CD14-positive monocyte (primary cell): ENCODE measurements at regions not wholly inside any gene's neighbourhood (a gene's known extent, or its start where the extent isn't known, plus 50 kb on each side); places are given as distances from the start of the nearest gene placed in this dataset.

Experiments used
- DNase-seq, 3 donors: peaks; one replicate each; pipeline ENCODE4 v3.0.0-alpha.2; 2011 to 2022
- H2AFZ ChIP-seq: 2 replicates; pipeline ENCODE4 v1.6.0; 2012; ENCODE audit warnings: mild to moderate bottlenecking, low read depth, low read length, inconsistent platforms; ENCODE audit not compliant: insufficient read depth, poor library complexity, severe bottlenecking
- H3K27ac ChIP-seq, 2 donors: 1 replicate in 1 of 2; 2 replicates in 1 of 2; pipeline ENCODE4 v1.5.1; 2012 to 2013; ENCODE audit warnings: low read length in 2 of 2, control low read depth in 1 of 2, inconsistent platforms in 1 of 2, low read depth in 1 of 2, mild to moderate bottlenecking in 1 of 2
- H3K27me3 ChIP-seq, 2 donors: one replicate each; pipeline versions ENCODE4 v1.6.0 to v1.6.1; 2011 to 2013; ENCODE audit warnings: low read length in 2 of 2; ENCODE audit not compliant: control insufficient read depth in 2 of 2, insufficient read depth in 2 of 2
- H3K36me3 ChIP-seq, 2 donors: replicated peaks in 1 of 2; 1 replicate in 1 of 2; 2 replicates in 1 of 2; pipeline versions ENCODE4 v1.5.1 to v1.6.1; 2012 to 2013; ENCODE audit warnings: low read length in 2 of 2, control low read depth in 1 of 2, inconsistent platforms in 1 of 2, mild to moderate bottlenecking in 1 of 2; ENCODE audit not compliant: insufficient read depth in 2 of 2, control insufficient read depth in 1 of 2
- H3K4me1 ChIP-seq, 2 donors: 1 replicate in 1 of 2; 2 replicates in 1 of 2; pipeline versions ENCODE4 v1.5.1 to v1.6.1; 2012 to 2013; ENCODE audit warnings: low read length in 2 of 2, control low read depth in 1 of 2, inconsistent platforms in 1 of 2, mild to moderate bottlenecking in 1 of 2, moderate library complexity in 1 of 2; ENCODE audit not compliant: insufficient read depth in 2 of 2, control insufficient read depth in 1 of 2
- H3K4me2 ChIP-seq: replicated peaks from 2 replicates; pipeline ENCODE3; 2012; ENCODE audit warnings: low read length, moderate library complexity, mild to moderate bottlenecking; ENCODE audit not compliant: poor library complexity, severe bottlenecking; ENCODE audit errors: extremely low read depth
- H3K4me3 ChIP-seq, 3 experiments: fragments of 200-600 bp in 1 of 3; sonication (generic) in 1 of 3; replicated peaks in 1 of 3; 1 replicate in 2 of 3; 2 replicates in 1 of 3; pipeline ENCODE4 v1.5.1; 2011 to 2013; ENCODE audit warnings: low read length in 3 of 3, mild to moderate bottlenecking in 3 of 3, control low read depth in 2 of 3, low read depth in 2 of 3, inconsistent platforms in 1 of 3, moderate library complexity in 1 of 3
- H3K79me2 ChIP-seq: 2 replicates; pipeline ENCODE4 v1.6.0; 2012; ENCODE audit warnings: mild to moderate bottlenecking, control low read depth, inconsistent platforms, low read length, moderate library complexity; ENCODE audit not compliant: insufficient read depth
- H3K9ac ChIP-seq: 2 replicates; pipeline ENCODE4 v1.6.0; 2017; ENCODE audit warnings: low read length, mild to moderate bottlenecking; ENCODE audit not compliant: insufficient read depth, poor library complexity, severe bottlenecking
- H3K9me3 ChIP-seq, 2 donors: replicated peaks in 1 of 2; 1 replicate in 1 of 2; 2 replicates in 1 of 2; pipeline versions ENCODE4 v1.5.1 to v1.6.1; 2012 to 2013; ENCODE audit warnings: low read length in 2 of 2, control low read depth in 1 of 2; ENCODE audit not compliant: control insufficient read depth in 1 of 2, insufficient read depth in 1 of 2
- H4K20me1 ChIP-seq: 2 replicates; pipeline ENCODE4 v1.6.0; 2012; ENCODE audit warnings: mild to moderate bottlenecking, low read length, control low read depth, moderate library complexity; ENCODE audit not compliant: insufficient read depth
- H3K27ac Mint-ChIP-seq, 7 donors: one replicate each; pipeline ENCODE4 v1.8.0; 2020; ENCODE audit warnings: mild to moderate bottlenecking in 7 of 7, mixed read lengths in 7 of 7, moderate library complexity in 6 of 7, inconsistent platforms in 2 of 7
- H3K27me3 Mint-ChIP-seq, 3 donors: one replicate each; pipeline ENCODE4 v1.8.0; 2021 to 2022; ENCODE audit warnings: low read depth in 3 of 3, mild to moderate bottlenecking in 3 of 3, mixed read lengths in 3 of 3, moderate library complexity in 3 of 3, inconsistent platforms in 1 of 3
- H3K36me3 Mint-ChIP-seq, 2 donors: one replicate each; pipeline ENCODE4 v1.8.0; 2020; ENCODE audit warnings: mixed read lengths in 2 of 2, inconsistent platforms in 1 of 2, mild to moderate bottlenecking in 1 of 2
- H3K4me1 Mint-ChIP-seq: one replicate; pipeline ENCODE4 v1.8.0; 2020; ENCODE audit warnings: mild to moderate bottlenecking, mixed read lengths
- H3K4me3 Mint-ChIP-seq, 2 donors: one replicate each; pipeline ENCODE4 v1.8.0; 2020; ENCODE audit warnings: mild to moderate bottlenecking in 2 of 2, mixed read lengths in 2 of 2, moderate library complexity in 1 of 2
- H3K9me3 Mint-ChIP-seq, 7 donors: one replicate each; pipeline ENCODE4 v1.8.0; 2020 to 2022; ENCODE audit warnings: mixed read lengths in 7 of 7, mild to moderate bottlenecking in 6 of 7, moderate library complexity in 6 of 7, inconsistent platforms in 2 of 7
- WGBS: methylation state at CpG from one replicate; pipeline ENCODE4 v1.1.5; 2013; ENCODE audit warnings: missing lambda C conversion rate; ENCODE audit not compliant: insufficient coverage; 5-methylcytosine and 5-hydroxymethylcytosine counted together
- intact Hi-C, 2 donors: fragments of 100-400 bp; cut with micrococcal nuclease; formaldehyde crosslinking; loops; one replicate each; pipeline versions ENCODE4 v1.15.0 to v1.15.1; 2023
- TF ChIP-seq, protein P1 (sequence below): fragments of 200-600 bp; IDR thresholded peaks from one replicate; pipeline ENCODE4 v1.8.0; 2022; ENCODE audit warnings: antibody characterized with exemption, mild to moderate bottlenecking

DNA sequence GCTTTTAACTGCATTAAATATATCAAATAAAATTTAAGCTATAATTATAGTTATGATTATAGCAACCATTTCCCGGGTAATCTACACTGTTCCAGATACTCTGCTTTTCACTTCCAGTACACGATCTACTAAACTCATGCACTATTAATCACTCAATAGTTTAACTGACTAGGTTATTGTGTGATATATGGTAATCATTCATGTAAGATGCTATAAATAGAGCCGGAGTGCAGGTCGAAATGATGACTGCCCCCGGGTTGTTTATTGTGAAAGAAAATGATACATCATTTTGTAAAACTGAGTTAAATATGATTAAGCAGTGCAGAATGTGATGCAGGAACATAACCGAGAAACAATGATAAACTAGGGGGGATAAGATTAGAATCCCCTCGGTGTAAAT, 434.6 kb upstream of the DSEL start:
- WGBS: 95% methylated on average over 5 of the region's 7 CpGs
- intact Hi-C loops: no loop called here
- no peak for DNase-seq
- Histone ChIP-seq H3K27me3 (no peaks in the 10 kb centered on the region), H3K9me3 (no peaks in the 10 kb centered on the region), H3K4me1 (no peaks in the 10 kb centered on the region), H3K79me2 (no peaks in the 10 kb centered on the region), H3K9ac (no peak overlapping the region), H4K20me1 (no peaks in the 10 kb centered on the region), H3K4me3 (no peak overlapping the region), H3K36me3 (no peaks in the 10 kb centered on the region), H3K4me2 (no peak overlapping the region), H3K27ac (no peak overlapping the region), H2AFZ (no peak overlapping the region)
- TF ChIP-seq, protein P1, sequence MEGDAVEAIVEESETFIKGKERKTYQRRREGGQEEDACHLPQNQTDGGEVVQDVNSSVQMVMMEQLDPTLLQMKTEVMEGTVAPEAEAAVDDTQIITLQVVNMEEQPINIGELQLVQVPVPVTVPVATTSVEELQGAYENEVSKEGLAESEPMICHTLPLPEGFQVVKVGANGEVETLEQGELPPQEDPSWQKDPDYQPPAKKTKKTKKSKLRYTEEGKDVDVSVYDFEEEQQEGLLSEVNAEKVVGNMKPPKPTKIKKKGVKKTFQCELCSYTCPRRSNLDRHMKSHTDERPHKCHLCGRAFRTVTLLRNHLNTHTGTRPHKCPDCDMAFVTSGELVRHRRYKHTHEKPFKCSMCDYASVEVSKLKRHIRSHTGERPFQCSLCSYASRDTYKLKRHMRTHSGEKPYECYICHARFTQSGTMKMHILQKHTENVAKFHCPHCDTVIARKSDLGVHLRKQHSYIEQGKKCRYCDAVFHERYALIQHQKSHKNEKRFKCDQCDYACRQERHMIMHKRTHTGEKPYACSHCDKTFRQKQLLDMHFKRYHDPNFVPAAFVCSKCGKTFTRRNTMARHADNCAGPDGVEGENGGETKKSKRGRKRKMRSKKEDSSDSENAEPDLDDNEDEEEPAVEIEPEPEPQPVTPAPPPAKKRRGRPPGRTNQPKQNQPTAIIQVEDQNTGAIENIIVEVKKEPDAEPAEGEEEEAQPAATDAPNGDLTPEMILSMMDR: no peak
- no peak overlapping the region for H3K27ac Mint-ChIP-seq
- peaks cover 0 to 2% (median 0%) of the 10 kb centered on the region in 3 donors for H3K27me3 Mint-ChIP-seq
- H3K4me3 Mint-ChIP-seq: no peak overlapping the region
- H3K36me3 Mint-ChIP-seq: no peaks in the 10 kb centered on the region
- H3K4me1 Mint-ChIP-seq: no peaks in the 10 kb centered on the region
- peaks cover 0 to 2% (median 0%) of the 10 kb centered on the region in 7 donors for H3K9me3 Mint-ChIP-seq

- no peak overlapping the region for H3K4me3 ChIP-seq
- no peaks in the 10 kb centered on the region for H3K4me1 Mint-ChIP-seq
- H3K79me2 ChIP-seq: no peaks in the 10 kb centered on the region
- H3K27ac Mint-ChIP-seq: no peak overlapping the region
- no peaks in the 10 kb centered on the region for H3K27me3 ChIP-seq
- 100% methylated on average over 1 of the region's 3 CpGs for WGBS
- H3K9me3 ChIP-seq: no peaks in the 10 kb centered on the region
- no peak overlapping the region for H2AFZ ChIP-seq
- H4K20me1 ChIP-seq: no peaks in the 10 kb centered on the region
- no peak overlapping the region for H3K4me2 ChIP-seq
- no peaks in the 10 kb centered on the region for H3K9me3 Mint-ChIP-seq
- H3K27me3 Mint-ChIP-seq: no peaks in the 10 kb centered on the region
- DNase-seq: no peak
- intact Hi-C loops: no loop called here
- no peaks in the 10 kb centered on the region for H3K36me3 ChIP-seq
- H3K4me3 Mint-ChIP-seq: no peak overlapping the region
- no peaks in the 10 kb centered on the region for H3K4me1 ChIP-seq
- H3K9ac ChIP-seq: no peak overlapping the region
- H3K36me3 Mint-ChIP-seq: no peaks in the 10 kb centered on the region
- no peak overlapping the region for H3K27ac ChIP-seq
- TF ChIP-seq, protein P1: no peak
Measured at GRCh38 chr18:67938660-67939059, 422.1 kb upstream of the DSEL start.
